ENCODE measurements at regions not wholly inside any gene's neighbourhood (a gene's known extent, or its start where the extent isn't known, plus 50 kb on each side); places are given as distances from the start of the nearest gene placed in this dataset.

DNA sequence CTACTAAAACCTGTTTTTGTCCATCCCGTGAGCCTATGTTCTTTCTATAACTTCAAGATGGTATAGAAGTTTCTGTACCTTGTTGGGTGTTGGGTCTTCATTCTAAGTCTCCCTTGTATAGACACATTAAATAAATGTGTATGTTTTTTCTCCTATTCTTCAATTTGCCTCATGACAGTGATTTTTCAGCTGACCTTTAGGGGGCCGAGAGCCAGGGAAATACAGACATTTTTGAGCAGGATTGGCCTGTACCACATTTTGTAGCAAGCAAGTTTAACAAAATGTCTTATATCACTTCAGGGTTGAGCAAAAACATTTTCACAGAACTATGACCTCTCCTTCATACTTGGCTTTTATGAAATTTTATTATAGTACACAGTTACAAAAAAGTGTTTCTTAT lies 495.4 kb upstream of the CDH7 start:
- no peaks in the 10 kb centered on the region for H4K20me1 ChIP-seq (ENCODE audit: insufficient read depth)

DNA sequence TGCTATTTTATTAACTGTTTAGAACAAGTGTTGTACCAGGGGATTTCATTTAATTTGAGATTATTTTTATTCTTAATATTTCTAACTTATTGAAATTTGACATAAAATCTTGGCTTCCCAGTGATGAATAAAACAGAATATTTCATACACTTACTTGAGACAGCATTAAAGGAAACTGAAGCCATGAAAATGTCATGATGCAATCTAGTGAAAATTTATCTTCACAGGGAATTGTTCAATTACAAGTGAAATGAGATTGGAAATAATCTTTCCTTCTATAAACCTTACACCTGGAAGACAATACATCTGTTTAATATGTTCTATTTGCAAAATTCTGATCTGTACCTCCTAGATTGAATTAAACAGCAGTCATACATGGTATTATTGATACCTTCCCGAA lies 511.0 kb upstream of the CDH7 start:
- Histone ChIP-seq H3K79me2 (ENCODE audit: insufficient read depth, low read depth) (no peaks in the 10 kb centered on the region), H3K4me3 (IDR thresholded peaks at IDR 0.05; ENCODE audit: insufficient read depth, low read depth, low read length) (no peak overlapping the region), H3K27ac (no peak overlapping the region), H3K4me1 (ENCODE audit: low read depth, poor library complexity, severe bottlenecking) (peaks cover 21% of the 10 kb centered on the region), H2AFZ (ENCODE audit: low read depth) (no peak overlapping the region), H3K27me3 (ENCODE audit: insufficient read depth, low read depth) (no peaks in the 10 kb centered on the region), H3K36me3 (ENCODE audit: insufficient read depth) (no peaks in the 10 kb centered on the region), H3K9ac (no peak overlapping the region), H3K4me2 (no peak overlapping the region; the same call in 1 of the 2 replicates), H4K20me1 (ENCODE audit: insufficient read depth) (no peaks in the 10 kb centered on the region)
- TF ChIP-seq, protein P1, sequence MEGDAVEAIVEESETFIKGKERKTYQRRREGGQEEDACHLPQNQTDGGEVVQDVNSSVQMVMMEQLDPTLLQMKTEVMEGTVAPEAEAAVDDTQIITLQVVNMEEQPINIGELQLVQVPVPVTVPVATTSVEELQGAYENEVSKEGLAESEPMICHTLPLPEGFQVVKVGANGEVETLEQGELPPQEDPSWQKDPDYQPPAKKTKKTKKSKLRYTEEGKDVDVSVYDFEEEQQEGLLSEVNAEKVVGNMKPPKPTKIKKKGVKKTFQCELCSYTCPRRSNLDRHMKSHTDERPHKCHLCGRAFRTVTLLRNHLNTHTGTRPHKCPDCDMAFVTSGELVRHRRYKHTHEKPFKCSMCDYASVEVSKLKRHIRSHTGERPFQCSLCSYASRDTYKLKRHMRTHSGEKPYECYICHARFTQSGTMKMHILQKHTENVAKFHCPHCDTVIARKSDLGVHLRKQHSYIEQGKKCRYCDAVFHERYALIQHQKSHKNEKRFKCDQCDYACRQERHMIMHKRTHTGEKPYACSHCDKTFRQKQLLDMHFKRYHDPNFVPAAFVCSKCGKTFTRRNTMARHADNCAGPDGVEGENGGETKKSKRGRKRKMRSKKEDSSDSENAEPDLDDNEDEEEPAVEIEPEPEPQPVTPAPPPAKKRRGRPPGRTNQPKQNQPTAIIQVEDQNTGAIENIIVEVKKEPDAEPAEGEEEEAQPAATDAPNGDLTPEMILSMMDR (conservative IDR thresholded peaks at IDR 0.05; ENCODE audit: low read depth, low read length), result no peak

More for the DNA sequence above, 495.4 kb upstream of the CDH7 start:
- no peak overlapping the region for H3K27ac ChIP-seq
- no peaks in the 10 kb centered on the region for H3K36me3 ChIP-seq (ENCODE audit: insufficient read depth)
- H3K9ac ChIP-seq, result no peak overlapping the region
- H3K4me1 ChIP-seq (ENCODE audit: low read depth, poor library complexity, severe bottlenecking), result no peaks in the 10 kb centered on the region
- TF ChIP-seq, protein P1 (conservative IDR thresholded peaks at IDR 0.05; ENCODE audit: low read depth, low read length), result no peak; the same call in 1 of the 2 replicates
- no peak overlapping the region for H3K4me3 ChIP-seq (IDR thresholded peaks at IDR 0.05; ENCODE audit: insufficient read depth, low read depth, low read length)
- H3K27me3 ChIP-seq (ENCODE audit: insufficient read depth, low read depth), result no peaks in the 10 kb centered on the region
- H2AFZ ChIP-seq (ENCODE audit: low read depth), result no peak overlapping the region
- H3K4me2 ChIP-seq, result no peak overlapping the region
- no peaks in the 10 kb centered on the region for H3K79me2 ChIP-seq (ENCODE audit: insufficient read depth, low read depth)

DNA sequence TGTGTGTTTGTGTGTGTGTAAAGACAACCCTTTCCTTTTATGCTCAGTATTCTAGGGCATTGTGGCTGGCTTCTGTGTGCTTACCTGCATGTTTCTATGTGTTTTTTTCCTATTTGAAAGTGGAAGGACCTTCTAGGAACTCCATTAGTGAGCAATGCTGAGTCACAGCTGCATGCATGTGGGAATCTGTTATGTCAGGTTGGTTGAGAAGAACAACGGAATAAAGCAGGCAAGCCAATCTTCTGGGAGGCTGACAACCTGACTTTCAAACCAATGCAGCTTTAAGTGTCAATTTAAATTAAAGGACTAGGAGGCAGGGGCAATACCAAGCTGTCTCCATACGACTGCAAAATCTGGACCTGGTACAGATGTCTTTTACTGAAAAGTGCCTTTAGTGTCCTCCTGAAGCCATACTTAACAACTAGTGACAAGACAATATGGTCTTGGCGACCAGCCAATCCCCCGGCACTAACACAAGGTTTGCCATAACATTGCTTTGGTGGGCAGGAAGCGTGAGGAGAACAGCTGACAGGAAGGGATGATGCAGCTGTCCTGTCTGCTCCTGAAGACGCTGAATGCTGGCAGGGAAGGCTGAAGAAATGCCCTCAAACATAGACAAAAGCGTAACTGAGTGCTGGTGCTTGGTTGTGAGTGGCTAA lies 514.7 kb upstream of the CDH7 start:
- Histone ChIP-seq H4K20me1 (ENCODE audit: insufficient read depth) (no peaks in the 10 kb centered on the region), H3K4me2 (no peak overlapping the region), H3K9ac (no peak overlapping the region), H2AFZ (ENCODE audit: low read depth) (no peak overlapping the region), H3K79me2 (ENCODE audit: insufficient read depth, low read depth) (no peaks in the 10 kb centered on the region), H3K4me1 (ENCODE audit: low read depth, poor library complexity, severe bottlenecking) (peaks cover 23% of the 10 kb centered on the region), H3K27ac (no peak overlapping the region), H3K4me3 (IDR thresholded peaks at IDR 0.05; ENCODE audit: insufficient read depth, low read depth, low read length) (no peak overlapping the region), H3K27me3 (ENCODE audit: insufficient read depth, low read depth) (no peaks in the 10 kb centered on the region), H3K36me3 (ENCODE audit: insufficient read depth) (no peaks in the 10 kb centered on the region)
- TF ChIP-seq, protein P1 (conservative IDR thresholded peaks at IDR 0.05; ENCODE audit: low read depth, low read length), result no peak

DNA sequence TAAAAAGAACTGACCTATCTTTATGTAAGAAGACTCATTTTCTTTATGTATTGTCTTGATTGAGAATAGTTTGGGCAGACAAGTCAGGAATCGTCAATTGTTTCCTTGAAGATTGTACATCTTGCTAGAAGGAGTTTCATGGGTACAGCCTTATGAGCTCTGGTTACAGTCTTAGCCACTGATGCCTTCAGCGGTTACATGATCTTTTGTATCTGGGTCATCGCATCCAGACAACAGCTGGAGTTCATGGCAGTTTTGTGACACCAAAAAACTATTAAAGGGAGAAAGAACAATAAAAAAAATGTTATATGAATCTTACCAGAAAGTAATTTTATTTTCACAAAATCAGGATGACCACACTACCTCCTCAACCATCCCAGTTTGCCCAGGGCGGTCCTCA lies 520.5 kb upstream of the CDH7 start:
- no peaks in the 10 kb centered on the region for H3K27me3 ChIP-seq (ENCODE audit: insufficient read depth, low read depth)
- H3K4me3 ChIP-seq (IDR thresholded peaks at IDR 0.05; ENCODE audit: insufficient read depth, low read depth, low read length), result no peak overlapping the region
- no peak overlapping the region for H2AFZ ChIP-seq (ENCODE audit: low read depth)
- no peaks in the 10 kb centered on the region for H4K20me1 ChIP-seq (ENCODE audit: insufficient read depth)
- no peak overlapping the region for H3K9ac ChIP-seq
- no peak overlapping the region for H3K4me2 ChIP-seq
- H3K79me2 ChIP-seq (ENCODE audit: insufficient read depth, low read depth), result no peaks in the 10 kb centered on the region
- no peaks in the 10 kb centered on the region for H3K36me3 ChIP-seq (ENCODE audit: insufficient read depth)
- TF ChIP-seq, protein P1 (conservative IDR thresholded peaks at IDR 0.05; ENCODE audit: low read depth, low read length), result no peak
- H3K4me1 ChIP-seq (ENCODE audit: low read depth, poor library complexity, severe bottlenecking), result peaks cover 5% of the 10 kb centered on the region
- no peak overlapping the region for H3K27ac ChIP-seq

Measured in KMS-11 (cell line).